ENCODE measurements at regions not wholly inside any gene's neighbourhood (a gene's known extent, or its start where the extent isn't known, plus 50 kb on each side); places are given as distances from the start of the nearest gene placed in this dataset.

DNA sequence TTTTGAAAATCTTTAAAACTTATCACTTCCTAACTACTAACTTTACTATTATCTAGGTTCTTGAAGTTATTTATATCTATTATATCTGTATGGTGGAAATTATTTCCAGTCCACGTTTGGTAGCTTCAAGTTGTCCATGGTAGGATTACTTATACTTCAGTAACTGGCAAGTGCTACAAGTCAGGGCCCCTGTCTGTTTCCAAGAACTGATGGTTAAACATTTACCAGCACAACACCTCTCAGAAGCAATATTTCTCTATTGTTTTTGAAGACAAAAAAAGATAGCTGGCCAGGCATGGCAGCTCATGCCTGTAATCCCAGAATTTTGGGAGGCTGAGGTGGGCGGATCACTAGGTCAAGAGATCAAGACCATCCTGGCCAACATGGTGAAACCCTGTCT is 240.4 kb upstream of the RHOBTB1 start:
- ATAC-seq (no peak), DNase-seq (ENCODE audit: low spot score) (no peak), FAIRE-seq (no peak)
- ChIA-PET CTCF (ENCODE audit: low intra/inter-chr PET ratio, low total read pairs) (no interaction called here), POLR2A (no interaction called here)
- intact Hi-C loops (cut with micrococcal nuclease; ENCODE audit: unreplicated experiment) (no loop called here), in situ Hi-C loops (cut with HindIII; ENCODE audit: extremely low pct_ligation_motif_present, low pct_unique_long_range_greater_than_20kb) (no loop called here)
- TF ChIP-seq SIN3A (IDR thresholded peaks at IDR 0.05; ENCODE audit: borderline replicate concordance, low read depth, low read length) (no peak), SOX13 (IDR thresholded peaks at IDR 0.05) (no peak), SOX13 (CRISPR knock-in tag; conservative IDR thresholded peaks at IDR 0.05 in 1 of 2, IDR thresholded peaks at IDR 0.05 in 1 of 2) (peak in 1 of 2 experiments; percentile 28; a peak in 1 of 4 replicates)
- Histone ChIP-seq H3K4me2 (ENCODE audit: low read depth, low read length) (no peak overlapping the region), H2AFZ (ENCODE audit: low read length) (no peak overlapping the region), H3K9ac (ENCODE audit: insufficient read depth, low read depth, low read length) (no peak overlapping the region), H3K9me3 (ENCODE audit: low read length) (no peaks in the 10 kb centered on the region), H3K4me1 (ENCODE audit: insufficient read depth, low read length) (peaks cover 14% of the 10 kb centered on the region), H4K20me1 (ENCODE audit: insufficient read depth, low read length) (no peaks in the 10 kb centered on the region), H3K79me2 (ENCODE audit: insufficient read depth, low read length) (no peaks in the 10 kb centered on the region), H3K36me3 (replicated peaks in 1 of 2; ENCODE audit: control insufficient read depth in 1 of 2, insufficient read depth in 2 of 2, low read length in 2 of 2) (no peaks in the 10 kb centered on the region), H3K4me3 (replicated peaks in 1 of 3; ENCODE audit: insufficient read depth in 1 of 3, low read depth in 2 of 3, low read length in 3 of 3) (no peak overlapping the region), H3K27ac (ENCODE audit: extremely low read length, insufficient read depth, low read length) (no peak overlapping the region), H3K27me3 (ENCODE audit: control insufficient read depth in 1 of 2, insufficient read depth in 2 of 2, low read length in 2 of 2) (no peaks in the 10 kb centered on the region; a peak in 1 of 5 replicates)
- WGBS (ENCODE audit: low lambda C conversion rate), result 30% methylated on average over 2 of the region's 2 CpGs
- no TSS peak for BruUV-seq (replicated peaks)

- no peak for FAIRE-seq
- H4K20me1 ChIP-seq (ENCODE audit: insufficient read depth, low read length), result no peaks in the 10 kb centered on the region
- H3K4me2 ChIP-seq (ENCODE audit: low read depth, low read length), result no peak overlapping the region
- no TSS peak for BruUV-seq (replicated peaks)
- no peaks in the 10 kb centered on the region for H3K36me3 ChIP-seq (replicated peaks in 1 of 2; ENCODE audit: control insufficient read depth in 1 of 2, insufficient read depth in 2 of 2, low read length in 2 of 2)
- POLR2A ChIA-PET, result no interaction called here
- no peak for ATAC-seq
- no peaks in the 10 kb centered on the region for H3K9me3 ChIP-seq (ENCODE audit: low read length)
- no peak overlapping the region for H2AFZ ChIP-seq (ENCODE audit: low read length)
- no peaks in the 10 kb centered on the region for H3K79me2 ChIP-seq (ENCODE audit: insufficient read depth, low read length)
- H3K27me3 ChIP-seq (ENCODE audit: control insufficient read depth in 1 of 2, insufficient read depth in 2 of 2, low read length in 2 of 2), result no peaks in the 10 kb centered on the region; a peak in 1 of 5 replicates
- intact Hi-C loops (cut with micrococcal nuclease; ENCODE audit: unreplicated experiment) (no loop called here), in situ Hi-C loops (cut with HindIII; ENCODE audit: extremely low pct_ligation_motif_present, low pct_unique_long_range_greater_than_20kb) (no loop called here)
- H3K27ac ChIP-seq (ENCODE audit: extremely low read length, insufficient read depth, low read length), result no peak overlapping the region
- H3K4me1 ChIP-seq (ENCODE audit: insufficient read depth, low read length), result peaks cover 18% of the 10 kb centered on the region
- TF ChIP-seq KDM2A (CRISPR knock-in tag; IDR thresholded peaks at IDR 0.05; ENCODE audit: borderline replicate concordance, low read depth) (no peak), ZNF83 (CRISPR knock-in tag; IDR thresholded peaks at IDR 0.05; ENCODE audit: borderline replicate concordance) (no peak), ZNF44 (CRISPR knock-in tag; IDR thresholded peaks at IDR 0.05) (no peak), CREB1 (IDR thresholded peaks at IDR 0.05) (no peak), CREB1 (CRISPR knock-in tag; IDR thresholded peaks at IDR 0.05) (no peak), ZNF460 (CRISPR knock-in tag; IDR thresholded peaks at IDR 0.05; ENCODE audit: borderline replicate concordance) (no peak), ZSCAN31 (CRISPR knock-in tag; IDR thresholded peaks at IDR 0.05; ENCODE audit: low read depth) (no peak), ZNF790 (CRISPR knock-in tag; IDR thresholded peaks at IDR 0.05; ENCODE audit: borderline replicate concordance) (no peak), ZNF7 (CRISPR knock-in tag; IDR thresholded peaks at IDR 0.05) (no peak), TGIF2 (CRISPR knock-in tag; IDR thresholded peaks at IDR 0.05) (no peak), ZNF557 (CRISPR knock-in tag; IDR thresholded peaks at IDR 0.05) (no peak), SRSF4 (IDR thresholded peaks at IDR 0.05; ENCODE audit: low read depth, low read length, poor library complexity, severe bottlenecking) (no peak)
- TF ChIP-seq, protein P1, sequence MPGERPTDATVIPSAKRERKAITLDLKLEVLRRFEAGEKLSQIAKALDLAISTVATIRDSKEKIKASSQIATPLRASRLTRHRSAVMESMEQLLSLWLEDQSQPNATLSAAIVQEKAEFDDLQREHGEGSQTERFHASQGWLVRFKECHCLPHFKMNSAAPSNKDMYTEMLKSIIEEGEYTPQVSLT (CRISPR knock-in tag; IDR thresholded peaks at IDR 0.05; ENCODE audit: borderline replicate concordance, low read depth), result no peak
- TF ChIP-seq, protein P2, sequence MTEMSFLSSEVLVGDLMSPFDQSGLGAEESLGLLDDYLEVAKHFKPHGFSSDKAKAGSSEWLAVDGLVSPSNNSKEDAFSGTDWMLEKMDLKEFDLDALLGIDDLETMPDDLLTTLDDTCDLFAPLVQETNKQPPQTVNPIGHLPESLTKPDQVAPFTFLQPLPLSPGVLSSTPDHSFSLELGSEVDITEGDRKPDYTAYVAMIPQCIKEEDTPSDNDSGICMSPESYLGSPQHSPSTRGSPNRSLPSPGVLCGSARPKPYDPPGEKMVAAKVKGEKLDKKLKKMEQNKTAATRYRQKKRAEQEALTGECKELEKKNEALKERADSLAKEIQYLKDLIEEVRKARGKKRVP (CRISPR knock-in tag; IDR thresholded peaks at IDR 0.05), result no peak
- DNase-seq (ENCODE audit: low spot score), result no peak
- CTCF ChIA-PET (ENCODE audit: low intra/inter-chr PET ratio, low total read pairs), result no interaction called here
- no peak overlapping the region for H3K4me3 ChIP-seq (replicated peaks in 1 of 3; ENCODE audit: insufficient read depth in 1 of 3, low read depth in 2 of 3, low read length in 3 of 3)
- 25% methylated on average over 1 of the region's 1 CpG for WGBS (ENCODE audit: low lambda C conversion rate)
- H3K9ac ChIP-seq (ENCODE audit: insufficient read depth, low read depth, low read length), result no peak overlapping the region
Observed at GRCh38 chr10:61183967-61184366, 240.0 kb upstream of the RHOBTB1 start.
